CD4-positive, CD25-positive, alpha-beta regulatory T cell (primary cell): ENCODE measurements at regions not wholly inside any gene's neighbourhood (a gene's known extent, or its start where the extent isn't known, plus 50 kb on each side); places are given as distances from the start of the nearest gene placed in this dataset.

ENCODE experiments used
- ATAC-seq, 2 donors: fragments of 150-1000 bp; cut with Tn5 transposase; one replicate each; pipeline ENCODE4 v1.10.0; 2021; ENCODE audit warnings: low read depth in 2 of 2, moderate number of reproducible peaks in 2 of 2, moderate library complexity in 1 of 2
- DNase-seq, 3 donors: peaks; one replicate each; pipeline versions ENCODE4 v3.0.0 to v3.0.0-alpha.2; 2012 to 2022; ENCODE audit warnings: mixed read lengths in 1 of 3
- H3K27ac ChIP-seq: one replicate; pipeline ENCODE4 v1.7.0; 2013; ENCODE audit warnings: mild to moderate bottlenecking, low read length; ENCODE audit not compliant: insufficient read depth, poor library complexity, severe bottlenecking
- H3K27me3 ChIP-seq: one replicate; pipeline ENCODE4 v1.7.0; 2013; ENCODE audit warnings: low read length; ENCODE audit not compliant: control insufficient read depth, insufficient read depth
- H3K36me3 ChIP-seq: one replicate; pipeline ENCODE4 v1.7.0; 2013; ENCODE audit warnings: mild to moderate bottlenecking, low read length, moderate library complexity; ENCODE audit not compliant: control insufficient read depth, insufficient read depth
- H3K4me1 ChIP-seq: 2 replicates; pipeline ENCODE4 v1.7.0; 2013; ENCODE audit warnings: mild to moderate bottlenecking, low read length; ENCODE audit not compliant: insufficient read depth, control insufficient read depth, poor library complexity, severe bottlenecking
- H3K4me3 ChIP-seq: one replicate; pipeline ENCODE4 v1.7.0; 2013; ENCODE audit warnings: low read depth, mild to moderate bottlenecking, low read length, moderate library complexity
- H3K9me3 ChIP-seq, 2 experiments: 1 replicate in 1 of 2; 2 replicates in 1 of 2; pipeline ENCODE4 v1.7.0; 2013; ENCODE audit warnings: low read length in 2 of 2, mild to moderate bottlenecking in 1 of 2, moderate library complexity in 1 of 2; ENCODE audit not compliant: control insufficient read depth in 2 of 2
- H3K27ac Mint-ChIP-seq, 3 donors: one replicate each; pipeline ENCODE4 v1.8.0; 2020 to 2022; ENCODE audit warnings: mild to moderate bottlenecking in 3 of 3, mixed read lengths in 3 of 3, moderate library complexity in 2 of 3
- H3K27me3 Mint-ChIP-seq: one replicate; pipeline ENCODE4 v1.8.0; 2022; ENCODE audit warnings: mild to moderate bottlenecking, mixed read lengths
- H3K36me3 Mint-ChIP-seq: one replicate; pipeline ENCODE4 v1.8.0; 2020; ENCODE audit warnings: mixed read lengths
- H3K4me1 Mint-ChIP-seq, 4 donors: one replicate each; pipeline ENCODE4 v1.8.0; 2020 to 2022; ENCODE audit warnings: mixed read lengths in 4 of 4, mild to moderate bottlenecking in 1 of 4
- H3K4me3 Mint-ChIP-seq, 4 donors: one replicate each; pipeline ENCODE4 v1.8.0; 2020 to 2022; ENCODE audit warnings: mild to moderate bottlenecking in 4 of 4, mixed read lengths in 4 of 4, moderate library complexity in 3 of 4
- H3K9me3 Mint-ChIP-seq, 7 donors: one replicate each; pipeline ENCODE4 v1.8.0; 2020 to 2022; ENCODE audit warnings: mixed read lengths in 7 of 7, mild to moderate bottlenecking in 3 of 7, moderate library complexity in 2 of 7

GRCh38 chr2:136495636-136496035 lies 269.7 kb upstream of the THSD7B start:
- no peak for ATAC-seq
- Mint-ChIP-seq H3K36me3 (no peaks in the 10 kb centered on the region), H3K27ac (no peak overlapping the region), H3K9me3 (peaks cover 0 to 12% (median 3%) of the 10 kb centered on the region in 7 donors), H3K4me1 (no peaks in the 10 kb centered on the region), H3K27me3 (peaks cover 11% of the 10 kb centered on the region), H3K4me3 (no peak overlapping the region)
- Histone ChIP-seq H3K27ac (no peak overlapping the region), H3K4me1 (no peaks in the 10 kb centered on the region), H3K9me3 (no peaks in the 10 kb centered on the region), H3K27me3 (peaks cover 3% of the 10 kb centered on the region), H3K36me3 (no peaks in the 10 kb centered on the region), H3K4me3 (no peak overlapping the region)
- no peak for DNase-seq

DNA sequence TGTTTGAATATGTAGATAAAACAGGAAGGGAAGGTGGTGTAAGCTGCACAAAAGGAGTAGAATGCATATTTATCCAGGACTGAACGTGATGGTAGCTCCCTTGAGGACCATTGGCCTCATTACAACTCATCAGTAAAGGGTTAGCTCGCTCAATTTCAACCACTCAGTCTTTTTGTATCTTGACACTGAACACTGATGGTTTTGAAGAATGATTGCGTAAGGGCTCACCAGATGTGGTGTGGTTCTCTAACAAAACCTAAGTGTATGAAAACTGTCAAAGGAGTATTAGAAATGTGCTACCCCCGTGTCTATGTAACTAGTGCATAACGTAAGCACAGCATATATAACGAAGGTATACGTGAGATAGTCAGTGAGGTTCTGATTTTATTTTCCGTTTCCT lies 272.4 kb upstream of the THSD7B start:
- Mint-ChIP-seq H3K27me3 (peaks cover 7% of the 10 kb centered on the region), H3K4me3 (no peak overlapping the region), H3K9me3 (peaks cover 0 to 13% (median 4%) of the 10 kb centered on the region in 7 donors), H3K36me3 (no peaks in the 10 kb centered on the region), H3K4me1 (no peaks in the 10 kb centered on the region), H3K27ac (no peak overlapping the region)
- no peak overlapping the region for H3K27ac ChIP-seq
- DNase-seq (no peak), ATAC-seq (no peak)
- H3K4me3 ChIP-seq = no peak overlapping the region
- H3K4me1 ChIP-seq = no peaks in the 10 kb centered on the region
- H3K27me3 ChIP-seq = peaks cover 3% of the 10 kb centered on the region
- no peaks in the 10 kb centered on the region for H3K36me3 ChIP-seq
- peaks cover 0 to 1% of the 10 kb centered on the region in 2 experiments for H3K9me3 ChIP-seq

- H3K4me3 ChIP-seq = no peak overlapping the region
- H3K9me3 ChIP-seq = peaks cover 0 to 1% of the 10 kb centered on the region in 2 experiments
- H3K27ac Mint-ChIP-seq = no peak overlapping the region
- no peaks in the 10 kb centered on the region for H3K4me1 Mint-ChIP-seq
- no peak for ATAC-seq
- no peak overlapping the region for H3K27ac ChIP-seq
- peaks cover 0 to 10% (median 4%) of the 10 kb centered on the region in 7 donors for H3K9me3 Mint-ChIP-seq
- no peaks in the 10 kb centered on the region for H3K36me3 ChIP-seq
- H3K27me3 Mint-ChIP-seq = peaks cover 11% of the 10 kb centered on the region
- DNase-seq = no peak
- no peaks in the 10 kb centered on the region for H3K4me1 ChIP-seq
- H3K4me3 Mint-ChIP-seq = no peak overlapping the region
- H3K27me3 ChIP-seq = peaks cover 6% of the 10 kb centered on the region
- H3K36me3 Mint-ChIP-seq = no peaks in the 10 kb centered on the region
These were observed 275.2 kb upstream of the THSD7B start for GRCh38 chr2:136490100-136490499.

DNA sequence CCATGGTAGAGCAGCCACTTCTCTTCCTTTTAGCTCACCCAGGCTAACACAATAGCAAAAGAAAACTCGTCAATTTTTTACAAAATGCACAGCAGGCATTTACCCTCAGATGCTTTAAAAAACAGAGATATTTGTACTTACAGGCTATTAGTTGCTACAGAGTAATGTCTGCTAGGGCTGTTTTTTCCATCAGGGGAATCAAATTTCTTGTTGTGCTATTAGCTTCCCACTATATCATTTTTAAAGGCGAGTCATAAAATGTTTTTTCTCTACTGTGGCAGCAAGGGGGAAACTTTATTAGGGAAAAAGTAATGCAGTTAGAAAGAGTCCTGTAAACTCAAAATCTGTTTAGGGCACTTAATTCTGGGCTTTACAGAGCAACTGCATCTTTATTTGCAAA lies 277.9 kb upstream of the THSD7B start:
- H3K27me3 ChIP-seq = peaks cover 6% of the 10 kb centered on the region
- DNase-seq (no peak), ATAC-seq (no peak)
- no peaks in the 10 kb centered on the region for H3K4me1 ChIP-seq
- Mint-ChIP-seq H3K9me3 (peaks cover 0 to 8% (median 1%) of the 10 kb centered on the region in 7 donors), H3K27me3 (peaks cover 4% of the 10 kb centered on the region), H3K4me1 (no peaks in the 10 kb centered on the region), H3K27ac (no peak overlapping the region), H3K4me3 (no peak overlapping the region), H3K36me3 (no peaks in the 10 kb centered on the region)
- peaks cover 0 to 1% of the 10 kb centered on the region in 2 experiments for H3K9me3 ChIP-seq
- H3K36me3 ChIP-seq = no peaks in the 10 kb centered on the region
- no peak overlapping the region for H3K4me3 ChIP-seq
- H3K27ac ChIP-seq = no peak overlapping the region

DNA sequence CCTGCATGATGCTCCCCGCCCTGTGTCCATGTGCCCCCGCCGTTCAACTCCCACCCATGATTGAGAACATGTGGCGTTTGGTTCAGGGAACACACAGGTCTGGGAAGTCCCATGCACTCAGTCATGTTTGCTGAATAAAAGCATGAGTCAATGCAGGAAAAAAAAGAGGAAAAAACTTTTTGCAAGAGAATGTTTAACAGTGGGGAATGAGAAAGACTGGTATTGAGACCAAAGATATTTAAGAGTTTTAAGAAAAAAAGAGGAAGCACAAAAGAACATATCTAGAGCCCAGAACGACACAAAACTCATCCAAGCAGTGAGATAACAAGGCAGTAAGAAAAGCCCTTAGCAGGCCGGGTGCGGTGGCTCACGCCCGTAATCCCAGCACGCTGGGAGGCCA lies 279.2 kb upstream of the THSD7B start:
- H3K27me3 Mint-ChIP-seq = peaks cover 4% of the 10 kb centered on the region
- peaks cover 0 to 1% of the 10 kb centered on the region in 2 experiments for H3K9me3 ChIP-seq
- no peak overlapping the region for H3K4me3 ChIP-seq
- ATAC-seq (no peak), DNase-seq (no peak)
- no peaks in the 10 kb centered on the region for H3K4me1 ChIP-seq
- H3K4me3 Mint-ChIP-seq = no peak overlapping the region
- H3K27ac Mint-ChIP-seq = no peak overlapping the region
- H3K36me3 Mint-ChIP-seq = no peaks in the 10 kb centered on the region
- H3K36me3 ChIP-seq = no peaks in the 10 kb centered on the region
- no peaks in the 10 kb centered on the region for H3K4me1 Mint-ChIP-seq
- H3K9me3 Mint-ChIP-seq = peaks cover 0 to 5% (median 0%) of the 10 kb centered on the region in 7 donors
- peaks cover 2% of the 10 kb centered on the region for H3K27me3 ChIP-seq
- H3K27ac ChIP-seq = no peak overlapping the region

GRCh38 chr2:136482966-136483365 lies 282.4 kb upstream of the THSD7B start:
- Histone ChIP-seq H3K9me3 (peaks cover 9 to 10% of the 10 kb centered on the region in 2 experiments), H3K27ac (no peak overlapping the region), H3K27me3 (peaks cover 6% of the 10 kb centered on the region), H3K4me3 (no peak overlapping the region), H3K36me3 (no peaks in the 10 kb centered on the region), H3K4me1 (no peaks in the 10 kb centered on the region)
- H3K4me3 Mint-ChIP-seq = no peak overlapping the region
- DNase-seq = no peak
- H3K27me3 Mint-ChIP-seq = peaks cover 4% of the 10 kb centered on the region
- H3K36me3 Mint-ChIP-seq = no peaks in the 10 kb centered on the region
- no peak for ATAC-seq
- H3K27ac Mint-ChIP-seq = no peak overlapping the region
- peaks cover 0 to 12% (median 7%) of the 10 kb centered on the region in 7 donors for H3K9me3 Mint-ChIP-seq
- no peaks in the 10 kb centered on the region for H3K4me1 Mint-ChIP-seq

DNA sequence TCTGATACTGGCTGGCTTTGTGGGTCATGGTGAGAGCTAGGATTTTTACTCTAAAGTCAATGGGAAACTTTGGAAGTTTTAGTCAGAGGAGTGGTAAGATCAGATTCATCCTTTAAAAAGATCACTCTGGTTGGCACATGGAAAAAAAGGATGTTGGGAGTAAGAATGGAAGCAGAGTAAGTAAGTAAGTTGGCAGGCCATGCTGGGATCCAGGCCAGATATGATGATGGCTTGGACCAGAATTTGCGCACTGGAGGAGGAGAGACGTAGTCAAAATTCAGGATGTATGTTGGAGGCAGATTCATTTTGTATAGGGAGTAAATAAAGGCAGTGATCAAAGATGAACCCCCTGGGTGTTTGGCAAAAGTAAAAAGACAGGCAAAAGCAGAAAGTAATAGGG lies 283.3 kb upstream of the THSD7B start:
- H3K36me3 ChIP-seq = no peaks in the 10 kb centered on the region
- DNase-seq = no peak

DNA sequence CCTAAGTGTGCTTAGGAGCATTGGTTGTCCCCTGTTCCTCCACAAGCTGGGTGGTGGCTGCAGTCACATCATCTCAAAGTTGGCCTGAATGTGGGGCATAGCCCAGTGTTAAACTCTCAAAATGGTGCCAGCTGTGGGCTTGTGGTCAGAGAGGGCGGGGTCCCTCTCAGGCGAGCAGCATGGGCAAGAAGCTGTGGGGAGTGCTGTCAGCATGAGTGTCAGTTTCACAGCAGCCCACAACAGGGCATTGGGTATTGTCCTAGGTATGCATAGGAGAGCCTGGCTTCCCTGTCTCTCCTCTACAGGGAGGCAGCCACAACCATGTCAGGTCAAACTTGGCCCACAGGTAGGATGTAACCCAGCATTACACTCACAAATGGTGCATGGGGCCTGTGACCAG lies 285.6 kb upstream of the THSD7B start:
- H3K9me3 ChIP-seq = peaks cover 9 to 10% of the 10 kb centered on the region in 2 experiments
- H3K27me3 ChIP-seq = peaks cover 3% of the 10 kb centered on the region
- no peaks in the 10 kb centered on the region for H3K4me1 ChIP-seq
- H3K36me3 ChIP-seq = no peaks in the 10 kb centered on the region
- DNase-seq (no peak), ATAC-seq (no peak)
- Mint-ChIP-seq H3K36me3 (no peaks in the 10 kb centered on the region), H3K27me3 (no peaks in the 10 kb centered on the region), H3K27ac (no peak overlapping the region), H3K4me1 (no peaks in the 10 kb centered on the region), H3K4me3 (no peak overlapping the region), H3K9me3 (peaks cover 1 to 20% (median 8%) of the 10 kb centered on the region in 7 donors)
- no peak overlapping the region for H3K27ac ChIP-seq
- no peak overlapping the region for H3K4me3 ChIP-seq

More for the DNA sequence above, 283.3 kb upstream of the THSD7B start:
- ATAC-seq = no peak
- Histone ChIP-seq H3K4me1 (no peaks in the 10 kb centered on the region), H3K9me3 (peaks cover 9 to 10% of the 10 kb centered on the region in 2 experiments), H3K27me3 (peaks cover 6% of the 10 kb centered on the region), H3K27ac (no peak overlapping the region), H3K4me3 (no peak overlapping the region)
- Mint-ChIP-seq H3K27me3 (peaks cover 4% of the 10 kb centered on the region), H3K9me3 (peaks cover 1 to 16% (median 8%) of the 10 kb centered on the region in 7 donors), H3K4me1 (no peaks in the 10 kb centered on the region), H3K27ac (no peak overlapping the region), H3K36me3 (no peaks in the 10 kb centered on the region), H3K4me3 (no peak overlapping the region)
